Erythroblast (primary cell): ENCODE measurements at regions not wholly inside any gene's neighbourhood (a gene's known extent, or its start where the extent isn't known, plus 50 kb on each side); places are given as distances from the start of the nearest gene placed in this dataset.

Experiments
- DNase-seq, 2 experiments: peaks; one replicate each; lab custom pipeline; 2025; lab: John Stamatoyannopoulos, UW
- GATA1 ChIP-seq: IDR thresholded peaks from 2 replicates; pipeline ENCODE4 v1.6.1; 2011; ENCODE audit warnings: low read depth, mild to moderate bottlenecking, control low read depth, low read length, moderate library complexity
- POLR2A ChIP-seq: IDR thresholded peaks from 2 replicates; pipeline ENCODE4 v1.6.1; 2011; ENCODE audit warnings: mild to moderate bottlenecking, low read length

DNA sequence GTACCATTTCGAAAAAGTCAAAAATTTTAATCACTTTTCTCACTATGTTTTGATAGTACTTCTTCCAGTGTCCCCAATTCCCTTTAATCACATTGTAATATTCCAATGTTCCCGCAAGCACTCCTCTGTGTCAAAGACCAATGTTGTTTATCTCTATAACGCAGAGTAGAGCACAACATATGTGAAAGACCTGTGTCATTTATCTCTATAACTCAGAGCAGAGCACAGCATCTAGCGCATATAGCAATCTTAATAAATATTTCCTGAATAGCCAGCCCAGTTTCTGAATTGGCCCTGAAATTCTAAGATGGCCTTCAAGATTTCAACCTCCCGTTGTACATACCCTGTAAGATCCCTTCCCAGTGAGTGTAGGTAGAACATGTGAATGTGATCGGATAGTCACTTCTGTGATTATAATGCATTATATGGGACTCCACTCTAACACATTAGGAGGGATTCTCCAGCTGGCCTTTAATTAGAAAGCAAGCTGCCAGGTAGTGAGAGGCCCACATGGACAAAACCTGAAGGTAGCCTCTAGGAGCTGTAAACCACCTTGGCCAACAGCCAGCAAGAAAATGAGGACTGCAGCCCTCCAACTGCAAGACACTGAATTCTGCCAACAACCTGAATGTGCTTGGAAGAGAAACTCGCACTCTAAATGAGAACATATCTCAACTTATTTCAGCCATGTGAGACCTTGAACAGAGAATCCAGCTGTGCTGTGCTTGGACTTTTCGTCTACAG, 238.8 kb upstream of the SYT10 start:
- no peak for DNase-seq
- TF ChIP-seq POLR2A, result no peak
- TF ChIP-seq GATA1, result no peak

DNA sequence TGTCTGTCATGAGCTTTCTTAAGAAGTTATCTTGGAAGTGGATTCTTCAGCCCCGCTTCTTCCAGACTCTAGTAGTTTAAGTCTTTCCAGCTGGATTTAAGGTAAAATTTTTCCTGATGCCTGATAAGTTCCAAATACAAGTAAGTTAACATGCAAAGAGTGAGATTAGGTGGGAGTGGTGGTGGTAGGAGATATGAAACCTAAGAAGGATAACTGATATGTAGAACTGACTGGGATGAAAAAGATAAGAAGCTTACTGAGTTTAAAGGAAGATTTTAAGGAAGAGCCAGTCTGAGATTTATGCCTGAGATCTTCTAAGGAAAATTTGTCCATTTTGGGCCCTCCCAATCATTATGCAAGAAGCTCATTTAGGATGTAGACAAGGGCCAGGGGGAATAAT, 250.9 kb upstream of the SYT10 start:
- TF ChIP-seq GATA1 (no peak), POLR2A (no peak)
- DNase-seq, result no peak

- TF ChIP-seq POLR2A (no peak), GATA1 (no peak)
- DNase-seq, result no peak
Measured at GRCh38 chr12:33703221-33703620, 263.6 kb upstream of the SYT10 start.

DNA sequence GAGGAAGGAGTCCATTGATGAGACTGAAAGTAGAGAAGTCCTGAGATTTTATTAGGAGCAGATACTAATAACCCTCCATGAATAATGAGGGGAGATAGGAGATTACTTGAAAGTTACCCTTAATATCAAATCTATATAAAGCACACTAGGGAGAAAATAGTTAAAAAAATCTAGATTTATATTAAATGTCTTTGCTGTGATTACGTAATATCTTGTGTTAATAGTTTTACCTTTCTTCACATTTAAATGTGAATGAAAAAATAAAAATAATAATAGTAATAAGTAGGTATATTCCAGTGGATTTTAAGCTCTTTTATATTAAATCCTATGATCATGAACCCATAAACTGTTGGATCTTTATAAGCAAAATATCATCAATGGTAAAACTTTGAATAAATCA, 267.3 kb upstream of the SYT10 start:
- no peak for TF ChIP-seq GATA1
- no peak for TF ChIP-seq POLR2A
- no peak for DNase-seq

DNA sequence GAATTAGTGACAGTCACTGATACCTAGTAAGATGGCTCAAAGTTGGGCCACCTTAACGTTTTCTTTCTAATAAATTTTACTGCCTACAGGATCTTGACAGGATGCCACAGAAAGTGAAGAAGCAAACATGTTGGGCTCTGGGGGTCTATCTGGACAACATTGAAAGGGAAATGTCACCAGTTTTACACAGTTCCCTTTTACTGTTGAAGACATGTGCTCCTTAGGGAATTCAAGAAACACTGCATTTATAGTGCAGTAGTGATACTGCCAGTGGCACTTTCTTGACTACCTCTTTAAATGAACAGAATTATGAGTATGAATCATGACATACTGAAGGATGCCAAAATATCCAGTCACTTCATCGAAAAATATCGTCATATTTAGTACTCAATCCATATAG, 269.3 kb upstream of the SYT10 start:
- TF ChIP-seq POLR2A (no peak), GATA1 (no peak)
- DNase-seq, result no peak

DNA sequence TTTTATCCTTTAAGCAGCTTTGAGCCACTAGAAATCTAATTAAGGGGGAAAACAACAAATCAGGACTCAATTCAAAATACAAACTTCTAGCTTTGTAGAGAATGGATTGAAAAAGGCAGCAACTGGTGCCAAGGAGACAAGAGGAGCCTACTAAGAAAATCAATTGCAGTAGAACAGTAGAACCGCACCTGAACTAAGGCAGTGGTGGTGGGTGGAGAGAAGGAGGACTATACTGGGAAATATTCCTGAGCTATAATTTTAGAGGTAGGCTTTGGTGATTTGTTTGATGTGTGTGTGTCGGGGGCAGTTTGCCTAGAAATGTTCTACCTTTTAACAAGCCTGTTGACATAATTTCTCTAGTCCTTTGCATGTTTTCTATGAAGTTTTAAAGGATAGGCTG, 270.9 kb upstream of the SYT10 start:
- DNase-seq, result no peak
- TF ChIP-seq POLR2A, result no peak
- TF ChIP-seq GATA1, result no peak

DNA sequence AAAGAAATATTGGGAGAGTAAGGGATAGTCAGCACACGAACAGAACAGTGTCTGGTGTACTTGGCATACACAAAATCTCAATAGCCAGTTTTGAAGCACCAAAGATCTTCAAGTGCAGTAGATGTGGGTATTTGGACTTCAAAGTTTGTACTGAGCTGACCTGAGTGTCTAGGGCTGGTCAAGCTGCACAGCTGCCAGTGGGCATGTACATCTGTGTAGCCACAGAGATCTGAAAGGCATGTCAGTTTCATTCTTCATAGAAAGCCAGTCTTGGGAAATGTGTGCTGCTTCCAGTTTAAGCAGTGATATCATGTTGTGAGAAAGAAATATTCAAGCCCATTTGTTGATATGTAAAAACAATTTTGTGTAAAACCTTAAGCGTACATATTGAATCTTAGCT, 279.0 kb upstream of the SYT10 start:
- DNase-seq, result no peak
- TF ChIP-seq POLR2A (no peak), GATA1 (no peak)

GRCh38 chr12:33721561-33721960, 281.9 kb upstream of the SYT10 start:
- TF ChIP-seq POLR2A, result no peak
- no peak for DNase-seq

DNA sequence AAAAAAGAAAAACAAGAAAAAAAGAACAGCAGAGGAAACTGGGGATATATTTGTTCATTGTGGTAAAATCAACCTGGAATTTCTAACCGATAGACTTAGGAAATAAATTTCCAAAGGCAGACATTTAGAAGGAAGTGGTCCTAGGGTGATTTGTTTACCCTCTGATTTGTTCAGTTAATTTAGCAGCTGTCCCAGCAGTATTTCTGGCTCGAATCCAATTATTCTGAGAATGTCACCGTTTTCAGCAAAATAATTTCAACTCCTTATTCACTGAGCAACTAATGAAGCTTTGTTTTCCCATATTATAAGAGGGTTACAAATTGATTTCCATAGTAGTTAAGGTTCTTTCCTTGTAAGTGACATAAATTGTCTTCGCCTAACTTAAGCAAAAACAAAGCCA, 285.2 kb upstream of the SYT10 start:
- TF ChIP-seq GATA1 (no peak), POLR2A (no peak)
- no peak for DNase-seq

GRCh38 chr12:33734871-33735270, 287.4 kb upstream of the ALG10 start:
- TF ChIP-seq POLR2A (no peak), GATA1 (no peak)
- DNase-seq, result no peak

DNA sequence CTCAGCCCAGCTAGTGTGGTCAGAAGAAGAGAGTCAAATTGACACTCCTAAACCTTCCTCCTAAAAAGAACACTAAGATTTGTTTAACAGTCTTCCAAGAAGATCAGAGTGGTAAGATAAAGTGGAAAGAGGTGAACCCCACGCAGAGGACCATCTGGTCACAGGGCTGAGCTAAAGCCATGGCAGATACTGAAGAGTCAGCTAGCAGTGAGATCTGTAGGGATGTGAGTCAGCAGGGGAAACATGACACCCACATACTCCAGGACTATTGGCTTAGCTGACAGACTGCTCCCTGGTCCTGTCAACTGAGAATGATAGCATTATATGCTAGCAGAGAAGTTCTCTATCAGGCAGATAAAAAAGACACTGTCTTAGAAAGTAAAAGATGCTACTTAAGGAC, 269.4 kb upstream of the ALG10 start:
- no peak for DNase-seq

DNA sequence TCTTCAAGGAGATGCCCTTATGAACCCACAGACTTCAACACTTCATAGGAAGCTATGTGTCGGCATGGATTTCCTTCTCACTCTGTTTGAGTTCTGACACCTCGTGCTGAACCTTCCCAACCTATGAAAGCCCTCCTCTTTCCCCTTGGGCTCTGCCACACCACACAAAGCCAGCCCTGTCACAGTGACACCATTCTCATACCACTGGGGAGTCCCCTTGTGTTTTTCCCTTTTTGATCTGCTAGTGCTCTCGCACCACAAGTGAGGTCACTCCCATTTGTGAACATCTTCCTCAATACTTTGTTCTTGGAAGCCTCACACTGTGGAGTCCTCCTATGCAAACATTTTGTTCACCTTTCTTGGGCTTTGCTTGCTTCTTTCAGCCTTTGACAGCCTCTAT, 264.6 kb upstream of the ALG10 start:
- no peak for DNase-seq
- TF ChIP-seq GATA1, result no peak
- TF ChIP-seq POLR2A, result no peak

More for the DNA sequence above, 269.4 kb upstream of the ALG10 start:
- TF ChIP-seq POLR2A, result no peak

- no peak for DNase-seq
- no peak for TF ChIP-seq POLR2A
- no peak for TF ChIP-seq GATA1
Measured at GRCh38 chr12:33759279-33759678, 263.0 kb upstream of the ALG10 start.

GRCh38 chr12:33763331-33763730, 259.0 kb upstream of the ALG10 start:
- TF ChIP-seq GATA1, result no peak
- TF ChIP-seq POLR2A, result no peak
- DNase-seq, result no peak

GRCh38 chr12:33770652-33771051, 251.6 kb upstream of the ALG10 start:
- DNase-seq, result no peak
- no peak for TF ChIP-seq GATA1
- no peak for TF ChIP-seq POLR2A
